GM23338 (cell line): ENCODE measurements at regions not wholly inside any gene's neighbourhood (a gene's known extent, or its start where the extent isn't known, plus 50 kb on each side); places are given as distances from the start of the nearest gene placed in this dataset.

Source experiments
- ATAC-seq: fragments of 200-7000 bp; cut with Tn5 transposase; 3 replicates; pipeline ENCODE4 v1.9.1; 2020
- DNase-seq: peaks from one replicate; pipeline ENCODE4 v3.0.0-alpha.2; 2015; ENCODE audit warnings: low spot score
- H2AFZ ChIP-seq: fragments of 200-600 bp; sonication (generic); 2 replicates; pipeline ENCODE4 v1.8.0; 2016; ENCODE audit warnings: antibody characterized with exemption, mild to moderate bottlenecking, moderate library complexity
- H3F3A ChIP-seq: fragments of 200-600 bp; sonication (generic); replicated peaks from 2 replicates; pipeline ENCODE4 v1.8.0; 2017; ENCODE audit warnings: antibody characterized with exemption, mixed run types, low read depth
- H3K27ac ChIP-seq: fragments of 200-600 bp; sonication (generic); 2 replicates; pipeline ENCODE4 v1.6.1; 2016; ENCODE audit warnings: low read depth
- H3K27me3 ChIP-seq: fragments of 200-600 bp; sonication (generic); 2 replicates; pipeline ENCODE4 v1.8.0; 2016; ENCODE audit warnings: mild to moderate bottlenecking, mixed run types, moderate library complexity; ENCODE audit not compliant: insufficient read depth
- H3K36me3 ChIP-seq: fragments of 200-600 bp; sonication (generic); 2 replicates; pipeline ENCODE4 v1.8.0; 2016; ENCODE audit warnings: mild to moderate bottlenecking; ENCODE audit not compliant: insufficient read depth
- H3K4me1 ChIP-seq: fragments of 200-600 bp; sonication (generic); 2 replicates; pipeline ENCODE4 v1.8.0; 2016; ENCODE audit warnings: mild to moderate bottlenecking, moderate library complexity; ENCODE audit not compliant: insufficient read depth
- H3K4me2 ChIP-seq: fragments of 200-600 bp; sonication (generic); 2 replicates; pipeline ENCODE4 v1.7.1; 2017; ENCODE audit warnings: mixed run types
- H3K4me3 ChIP-seq: fragments of 200-600 bp; sonication (generic); 2 replicates; pipeline ENCODE4 v1.6.1; 2016; ENCODE audit warnings: mixed run types
- H3K79me2 ChIP-seq: fragments of 200-600 bp; sonication (generic); replicated peaks from 2 replicates; pipeline ENCODE4 v1.8.0; 2017; ENCODE audit warnings: mild to moderate bottlenecking; ENCODE audit not compliant: insufficient read depth
- H3K9me2 ChIP-seq: fragments of 200-600 bp; sonication (generic); 2 replicates; pipeline ENCODE4 v1.8.0; 2017; ENCODE audit not compliant: insufficient read depth
- H4K20me1 ChIP-seq: fragments of 200-600 bp; sonication (generic); replicated peaks from 2 replicates; pipeline ENCODE4 v1.8.0; 2017; ENCODE audit warnings: mild to moderate bottlenecking; ENCODE audit not compliant: insufficient read depth
- H3K27ac Mint-ChIP-seq: 2 replicates; pipeline ENCODE4 v1.8.0; 2020; ENCODE audit warnings: inconsistent platforms, mild to moderate bottlenecking, moderate library complexity, mixed read lengths
- H3K27me3 Mint-ChIP-seq: 3 replicates; pipeline ENCODE4 v1.8.0; 2022; ENCODE audit warnings: low read depth, mild to moderate bottlenecking, moderate library complexity, mixed read lengths, inconsistent platforms; ENCODE audit not compliant: insufficient read depth, poor library complexity
- H3K36me3 Mint-ChIP-seq: 3 replicates; pipeline ENCODE4 v1.8.0; 2021; ENCODE audit warnings: low read depth, mild to moderate bottlenecking, inconsistent platforms, moderate library complexity, mixed read lengths
- H3K4me1 Mint-ChIP-seq: 3 replicates; pipeline ENCODE4 v1.8.0; 2020; ENCODE audit warnings: mild to moderate bottlenecking, inconsistent platforms, mixed read lengths
- H3K4me3 Mint-ChIP-seq: 3 replicates; pipeline ENCODE4 v1.8.0; 2021; ENCODE audit warnings: moderate library complexity, mild to moderate bottlenecking, inconsistent platforms, mixed read lengths
- H3K9me3 Mint-ChIP-seq: 3 replicates; pipeline ENCODE4 v1.8.0; 2020; ENCODE audit warnings: moderate library complexity, mild to moderate bottlenecking, inconsistent platforms, mixed read lengths
- CREB1 ChIP-seq: fragments of 250-450 bp; sonication (Bioruptor Pico); IDR thresholded peaks from 2 replicates; pipeline ENCODE4 v1.5.0; 2020; ENCODE audit warnings: low read depth, mild to moderate bottlenecking, moderate library complexity
- EZH2 ChIP-seq: fragments of 200-600 bp; sonication (generic); IDR thresholded peaks from one replicate; pipeline ENCODE4 v1.8.0; 2017; ENCODE audit warnings: antibody characterized with exemption, mild to moderate bottlenecking, low read depth; ENCODE audit not compliant: unreplicated experiment
- EZH2phosphoT487 ChIP-seq: fragments of 200-600 bp; sonication (generic); IDR thresholded peaks from one replicate; pipeline ENCODE4 v1.8.1; 2018; ENCODE audit warnings: antibody characterized with exemption; ENCODE audit not compliant: unreplicated experiment
- JUNB ChIP-seq: IDR thresholded peaks from one replicate; pipeline ENCODE4 v1.6.1; 2016; ENCODE audit warnings: antibody characterized with exemption; ENCODE audit not compliant: unreplicated experiment
- POLR2AphosphoS5 ChIP-seq: IDR thresholded peaks from 2 replicates; pipeline ENCODE4 v1.6.1; 2016; ENCODE audit warnings: antibody characterized with exemption, low read depth
- STAT1 ChIP-seq: IDR thresholded peaks from one replicate; pipeline ENCODE4 v1.6.1; 2016; ENCODE audit warnings: antibody characterized with exemption; ENCODE audit not compliant: unreplicated experiment
- ZNF114 ChIP-seq: fragments of 250-450 bp; sonication (Bioruptor Pico); IDR thresholded peaks from 2 replicates; pipeline ENCODE4 v1.5.0; 2020; ENCODE audit warnings: mild to moderate bottlenecking, moderate library complexity
- ZNF331 ChIP-seq: fragments of 250-450 bp; sonication (Bioruptor Pico); IDR thresholded peaks from 2 replicates; pipeline ENCODE4 v1.5.0; 2020; ENCODE audit warnings: low read depth, mild to moderate bottlenecking, moderate library complexity
- TF ChIP-seq, protein P1 (sequence below): IDR thresholded peaks from one replicate; pipeline ENCODE4 v1.6.1; 2018; ENCODE audit warnings: antibody characterized with exemption; ENCODE audit not compliant: unreplicated experiment
- TF ChIP-seq, protein P2 (sequence below): fragments of 250-450 bp; sonication (Bioruptor Pico); IDR thresholded peaks from 2 replicates; pipeline ENCODE4 v1.5.0; 2020; ENCODE audit warnings: mild to moderate bottlenecking, moderate library complexity

DNA sequence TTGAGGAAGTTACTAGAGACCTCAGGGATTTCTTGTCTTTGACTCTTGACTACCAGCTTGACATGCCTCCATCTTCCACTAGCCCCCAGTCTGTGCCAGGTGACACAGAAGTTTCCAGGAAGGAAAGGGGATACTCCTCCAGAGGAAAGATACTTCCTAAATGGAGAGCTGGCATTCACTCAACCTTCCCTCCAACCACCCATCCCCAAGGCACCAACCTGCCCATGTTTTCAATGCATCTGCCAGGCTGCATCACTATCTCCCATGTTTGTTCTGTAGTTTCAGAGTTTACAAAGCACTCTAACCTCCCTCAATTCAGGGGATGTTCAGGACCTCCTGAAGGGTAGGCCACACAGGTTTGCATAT lies 198.4 kb upstream of the LPP start:
- Histone ChIP-seq H3K27ac (no peak overlapping the region), H3K4me1 (no peaks in the 10 kb centered on the region), H4K20me1 (no peaks in the 10 kb centered on the region), H3K9me2 (peaks cover 26% of the 10 kb centered on the region), H3F3A (no peaks in the 10 kb centered on the region), H3K4me3 (no peak overlapping the region), H2AFZ (no peak overlapping the region), H3K4me2 (no peak overlapping the region), H3K36me3 (no peaks in the 10 kb centered on the region), H3K79me2 (no peaks in the 10 kb centered on the region), H3K27me3 (no peaks in the 10 kb centered on the region)
- Mint-ChIP-seq H3K9me3 (no peaks in the 10 kb centered on the region), H3K27ac (no peak overlapping the region), H3K36me3 (no peaks in the 10 kb centered on the region), H3K4me3 (no peak overlapping the region), H3K4me1 (peaks cover 5% of the 10 kb centered on the region), H3K27me3 (no peaks in the 10 kb centered on the region)
- no peak for TF ChIP-seq JUNB
- TF ChIP-seq EZH2 = no peak
- TF ChIP-seq STAT1 = no peak
- ATAC-seq (no peak), DNase-seq (no peak)

DNA sequence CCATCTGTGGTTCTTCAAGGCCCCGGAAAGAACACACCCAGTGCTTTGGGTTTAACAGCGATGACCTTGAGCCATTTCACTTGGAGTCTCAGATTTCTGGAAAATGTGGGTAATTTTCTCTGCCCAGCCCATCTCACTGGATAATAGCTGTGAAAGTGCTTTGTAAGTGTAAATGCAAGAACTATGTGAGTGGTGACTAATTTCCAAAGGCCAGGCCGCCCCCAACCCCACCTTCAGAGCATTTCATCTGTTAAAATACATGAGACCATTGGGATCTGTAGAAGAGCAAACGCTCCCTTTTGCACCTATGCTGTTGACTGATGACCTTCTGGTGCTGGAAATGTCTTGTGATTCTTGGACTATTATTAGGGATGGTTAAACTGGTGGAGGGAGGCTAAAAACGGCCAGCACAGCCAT lies 196.8 kb upstream of the LPP start:
- Histone ChIP-seq H3K4me1 (no peaks in the 10 kb centered on the region), H3F3A (no peaks in the 10 kb centered on the region), H3K9me2 (peaks cover 18% of the 10 kb centered on the region), H3K4me2 (no peak overlapping the region), H3K79me2 (no peaks in the 10 kb centered on the region), H3K27me3 (no peaks in the 10 kb centered on the region), H2AFZ (no peak overlapping the region), H4K20me1 (no peaks in the 10 kb centered on the region), H3K36me3 (no peaks in the 10 kb centered on the region), H3K4me3 (no peak overlapping the region), H3K27ac (no peak overlapping the region)
- no peak for DNase-seq
- no peak overlapping the region for H3K27ac Mint-ChIP-seq
- no peaks in the 10 kb centered on the region for H3K9me3 Mint-ChIP-seq
- ATAC-seq = no peak
- TF ChIP-seq, protein P1, sequence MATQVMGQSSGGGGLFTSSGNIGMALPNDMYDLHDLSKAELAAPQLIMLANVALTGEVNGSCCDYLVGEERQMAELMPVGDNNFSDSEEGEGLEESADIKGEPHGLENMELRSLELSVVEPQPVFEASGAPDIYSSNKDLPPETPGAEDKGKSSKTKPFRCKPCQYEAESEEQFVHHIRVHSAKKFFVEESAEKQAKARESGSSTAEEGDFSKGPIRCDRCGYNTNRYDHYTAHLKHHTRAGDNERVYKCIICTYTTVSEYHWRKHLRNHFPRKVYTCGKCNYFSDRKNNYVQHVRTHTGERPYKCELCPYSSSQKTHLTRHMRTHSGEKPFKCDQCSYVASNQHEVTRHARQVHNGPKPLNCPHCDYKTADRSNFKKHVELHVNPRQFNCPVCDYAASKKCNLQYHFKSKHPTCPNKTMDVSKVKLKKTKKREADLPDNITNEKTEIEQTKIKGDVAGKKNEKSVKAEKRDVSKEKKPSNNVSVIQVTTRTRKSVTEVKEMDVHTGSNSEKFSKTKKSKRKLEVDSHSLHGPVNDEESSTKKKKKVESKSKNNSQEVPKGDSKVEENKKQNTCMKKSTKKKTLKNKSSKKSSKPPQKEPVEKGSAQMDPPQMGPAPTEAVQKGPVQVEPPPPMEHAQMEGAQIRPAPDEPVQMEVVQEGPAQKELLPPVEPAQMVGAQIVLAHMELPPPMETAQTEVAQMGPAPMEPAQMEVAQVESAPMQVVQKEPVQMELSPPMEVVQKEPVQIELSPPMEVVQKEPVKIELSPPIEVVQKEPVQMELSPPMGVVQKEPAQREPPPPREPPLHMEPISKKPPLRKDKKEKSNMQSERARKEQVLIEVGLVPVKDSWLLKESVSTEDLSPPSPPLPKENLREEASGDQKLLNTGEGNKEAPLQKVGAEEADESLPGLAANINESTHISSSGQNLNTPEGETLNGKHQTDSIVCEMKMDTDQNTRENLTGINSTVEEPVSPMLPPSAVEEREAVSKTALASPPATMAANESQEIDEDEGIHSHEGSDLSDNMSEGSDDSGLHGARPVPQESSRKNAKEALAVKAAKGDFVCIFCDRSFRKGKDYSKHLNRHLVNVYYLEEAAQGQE = no peak
- TF ChIP-seq EZH2phosphoT487 (no peak), POLR2AphosphoS5 (no peak), ZNF114 (CRISPR knock-in tag) (no peak), CREB1 (CRISPR knock-in tag) (no peak), JUNB (no peak), ZNF331 (no peak), STAT1 (no peak)
- TF ChIP-seq, protein P2, sequence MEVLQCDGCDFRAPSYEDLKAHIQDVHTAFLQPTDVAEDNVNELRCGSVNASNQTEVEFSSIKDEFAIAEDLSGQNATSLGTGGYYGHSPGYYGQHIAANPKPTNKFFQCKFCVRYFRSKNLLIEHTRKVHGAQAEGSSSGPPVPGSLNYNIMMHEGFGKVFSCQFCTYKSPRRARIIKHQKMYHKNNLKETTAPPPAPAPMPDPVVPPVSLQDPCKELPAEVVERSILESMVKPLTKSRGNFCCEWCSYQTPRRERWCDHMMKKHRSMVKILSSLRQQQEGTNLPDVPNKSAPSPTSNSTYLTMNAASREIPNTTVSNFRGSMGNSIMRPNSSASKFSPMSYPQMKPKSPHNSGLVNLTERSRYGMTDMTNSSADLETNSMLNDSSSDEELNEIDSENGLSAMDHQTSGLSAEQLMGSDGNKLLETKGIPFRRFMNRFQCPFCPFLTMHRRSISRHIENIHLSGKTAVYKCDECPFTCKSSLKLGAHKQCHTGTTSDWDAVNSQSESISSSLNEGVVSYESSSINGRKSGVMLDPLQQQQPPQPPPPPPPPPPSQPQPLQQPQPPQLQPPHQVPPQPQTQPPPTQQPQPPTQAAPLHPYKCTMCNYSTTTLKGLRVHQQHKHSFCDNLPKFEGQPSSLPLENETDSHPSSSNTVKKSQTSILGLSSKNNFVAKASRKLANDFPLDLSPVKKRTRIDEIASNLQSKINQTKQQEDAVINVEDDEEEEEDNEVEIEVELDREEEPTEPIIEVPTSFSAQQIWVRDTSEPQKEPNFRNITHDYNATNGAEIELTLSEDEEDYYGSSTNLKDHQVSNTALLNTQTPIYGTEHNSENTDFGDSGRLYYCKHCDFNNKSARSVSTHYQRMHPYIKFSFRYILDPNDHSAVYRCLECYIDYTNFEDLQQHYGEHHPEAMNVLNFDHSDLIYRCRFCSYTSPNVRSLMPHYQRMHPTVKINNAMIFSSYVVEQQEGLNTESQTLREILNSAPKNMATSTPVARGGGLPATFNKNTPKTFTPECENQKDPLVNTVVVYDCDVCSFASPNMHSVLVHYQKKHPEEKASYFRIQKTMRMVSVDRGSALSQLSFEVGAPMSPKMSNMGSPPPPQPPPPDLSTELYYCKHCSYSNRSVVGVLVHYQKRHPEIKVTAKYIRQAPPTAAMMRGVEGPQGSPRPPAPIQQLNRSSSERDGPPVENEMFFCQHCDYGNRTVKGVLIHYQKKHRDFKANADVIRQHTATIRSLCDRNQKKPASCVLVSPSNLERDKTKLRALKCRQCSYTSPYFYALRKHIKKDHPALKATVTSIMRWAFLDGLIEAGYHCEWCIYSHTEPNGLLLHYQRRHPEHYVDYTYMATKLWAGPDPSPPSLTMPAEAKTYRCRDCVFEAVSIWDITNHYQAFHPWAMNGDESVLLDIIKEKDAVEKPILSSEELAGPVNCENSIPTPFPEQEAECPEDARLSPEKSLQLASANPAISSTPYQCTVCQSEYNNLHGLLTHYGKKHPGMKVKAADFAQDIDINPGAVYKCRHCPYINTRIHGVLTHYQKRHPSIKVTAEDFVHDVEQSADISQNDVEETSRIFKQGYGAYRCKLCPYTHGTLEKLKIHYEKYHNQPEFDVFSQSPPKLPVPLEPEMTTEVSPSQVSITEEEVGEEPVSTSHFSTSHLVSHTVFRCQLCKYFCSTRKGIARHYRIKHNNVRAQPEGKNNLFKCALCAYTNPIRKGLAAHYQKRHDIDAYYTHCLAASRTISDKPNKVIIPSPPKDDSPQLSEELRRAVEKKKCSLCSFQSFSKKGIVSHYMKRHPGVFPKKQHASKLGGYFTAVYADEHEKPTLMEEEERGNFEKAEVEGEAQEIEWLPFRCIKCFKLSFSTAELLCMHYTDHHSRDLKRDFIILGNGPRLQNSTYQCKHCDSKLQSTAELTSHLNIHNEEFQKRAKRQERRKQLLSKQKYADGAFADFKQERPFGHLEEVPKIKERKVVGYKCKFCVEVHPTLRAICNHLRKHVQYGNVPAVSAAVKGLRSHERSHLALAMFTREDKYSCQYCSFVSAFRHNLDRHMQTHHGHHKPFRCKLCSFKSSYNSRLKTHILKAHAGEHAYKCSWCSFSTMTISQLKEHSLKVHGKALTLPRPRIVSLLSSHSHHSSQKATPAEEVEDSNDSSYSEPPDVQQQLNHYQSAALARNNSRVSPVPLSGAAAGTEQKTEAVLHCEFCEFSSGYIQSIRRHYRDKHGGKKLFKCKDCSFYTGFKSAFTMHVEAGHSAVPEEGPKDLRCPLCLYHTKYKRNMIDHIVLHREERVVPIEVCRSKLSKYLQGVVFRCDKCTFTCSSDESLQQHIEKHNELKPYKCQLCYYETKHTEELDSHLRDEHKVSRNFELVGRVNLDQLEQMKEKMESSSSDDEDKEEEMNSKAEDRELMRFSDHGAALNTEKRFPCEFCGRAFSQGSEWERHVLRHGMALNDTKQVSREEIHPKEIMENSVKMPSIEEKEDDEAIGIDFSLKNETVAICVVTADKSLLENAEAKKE (CRISPR knock-in tag) = no peak
- H3K4me1 Mint-ChIP-seq = peaks cover 5% of the 10 kb centered on the region
- H3K27me3 Mint-ChIP-seq = no peaks in the 10 kb centered on the region
- no peaks in the 10 kb centered on the region for H3K36me3 Mint-ChIP-seq
- H3K4me3 Mint-ChIP-seq = no peak overlapping the region
